Transverse colon (tissue), 3 donors: ENCODE measurements at regions not wholly inside any gene's neighbourhood (a gene's known extent, or its start where the extent isn't known, plus 50 kb on each side); places are given as distances from the start of the nearest gene placed in this dataset.
A peak's percentile ranks its signal among the peaks of the same experiment; 100 is the strongest.

Source experiments
- CTCF ChIP-seq, 5 experiments: fragments of 200-600 bp in 3 of 5; fragments of 450-650 bp in 2 of 5; sonication (generic) in 3 of 5; IDR thresholded peaks; 1 replicate in 2 of 5; 2 replicates in 3 of 5; pipeline ENCODE4 v1.5.1; 2016 to 2017; ENCODE audit warnings: antibody characterized with exemption in 5 of 5, inconsistent platforms in 3 of 5, mild to moderate bottlenecking in 2 of 5, moderate library complexity in 1 of 5
- EP300 ChIP-seq: sonication (generic); formaldehyde crosslinking; IDR thresholded peaks from one replicate; pipeline ENCODE4 v1.6.1; 2017; ENCODE audit warnings: antibody characterized with exemption, low read depth
- POLR2A ChIP-seq: fragments of 450-650 bp; IDR thresholded peaks from one replicate; pipeline ENCODE4 v1.6.1; 2016; ENCODE audit warnings: antibody characterized with exemption, mild to moderate bottlenecking, moderate library complexity

- TF ChIP-seq POLR2A (no peak), EP300 (no peak), CTCF (IDR thresholded peaks at IDR 0.05) (peak; percentile 81 to 92 (median 88))
These were observed 413.9 kb downstream of the COG6 start for GRCh38 chr13:40069173-40070044.
